Transverse colon (tissue), 3 donors: ENCODE measurements at regions not wholly inside any gene's neighbourhood (a gene's known extent, or its start where the extent isn't known, plus 50 kb on each side); places are given as distances from the start of the nearest gene placed in this dataset.

Experiments
- POLR2A ChIP-seq: fragments of 450-650 bp; IDR thresholded peaks from one replicate; pipeline ENCODE4 v1.6.1; 2016; ENCODE audit warnings: antibody characterized with exemption, mild to moderate bottlenecking, moderate library complexity
- TF ChIP-seq, protein P1 (sequence below), 5 experiments: fragments of 200-600 bp in 3 of 5; fragments of 450-650 bp in 2 of 5; sonication (generic) in 3 of 5; IDR thresholded peaks; 1 replicate in 2 of 5; 2 replicates in 3 of 5; pipeline ENCODE4 v1.5.1; 2016 to 2017; ENCODE audit warnings: antibody characterized with exemption in 5 of 5, inconsistent platforms in 3 of 5, mild to moderate bottlenecking in 2 of 5, moderate library complexity in 1 of 5

- TF ChIP-seq, protein P1, sequence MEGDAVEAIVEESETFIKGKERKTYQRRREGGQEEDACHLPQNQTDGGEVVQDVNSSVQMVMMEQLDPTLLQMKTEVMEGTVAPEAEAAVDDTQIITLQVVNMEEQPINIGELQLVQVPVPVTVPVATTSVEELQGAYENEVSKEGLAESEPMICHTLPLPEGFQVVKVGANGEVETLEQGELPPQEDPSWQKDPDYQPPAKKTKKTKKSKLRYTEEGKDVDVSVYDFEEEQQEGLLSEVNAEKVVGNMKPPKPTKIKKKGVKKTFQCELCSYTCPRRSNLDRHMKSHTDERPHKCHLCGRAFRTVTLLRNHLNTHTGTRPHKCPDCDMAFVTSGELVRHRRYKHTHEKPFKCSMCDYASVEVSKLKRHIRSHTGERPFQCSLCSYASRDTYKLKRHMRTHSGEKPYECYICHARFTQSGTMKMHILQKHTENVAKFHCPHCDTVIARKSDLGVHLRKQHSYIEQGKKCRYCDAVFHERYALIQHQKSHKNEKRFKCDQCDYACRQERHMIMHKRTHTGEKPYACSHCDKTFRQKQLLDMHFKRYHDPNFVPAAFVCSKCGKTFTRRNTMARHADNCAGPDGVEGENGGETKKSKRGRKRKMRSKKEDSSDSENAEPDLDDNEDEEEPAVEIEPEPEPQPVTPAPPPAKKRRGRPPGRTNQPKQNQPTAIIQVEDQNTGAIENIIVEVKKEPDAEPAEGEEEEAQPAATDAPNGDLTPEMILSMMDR (IDR thresholded peaks at IDR 0.05), result no peak
- no peak for TF ChIP-seq POLR2A
These were observed 125.3 kb upstream of the PDHA2 start for GRCh38 chr4:95714571-95714970.
